Activated CD4-positive, alpha-beta T cell treated with anti-CD3 and anti-CD28 coated beads for 48 hours (primary cell): ENCODE measurements at regions not wholly inside any gene's neighbourhood (a gene's known extent, or its start where the extent isn't known, plus 50 kb on each side); places are given as distances from the start of the nearest gene placed in this dataset.

Source experiments
- DNase-seq: peaks from one replicate; pipeline ENCODE4 v3.0.0-alpha.2; 2020

GRCh38 chr7:121810831-121811672 is 61.9 kb upstream of the PTPRZ1 start:
- no peak for DNase-seq

DNA sequence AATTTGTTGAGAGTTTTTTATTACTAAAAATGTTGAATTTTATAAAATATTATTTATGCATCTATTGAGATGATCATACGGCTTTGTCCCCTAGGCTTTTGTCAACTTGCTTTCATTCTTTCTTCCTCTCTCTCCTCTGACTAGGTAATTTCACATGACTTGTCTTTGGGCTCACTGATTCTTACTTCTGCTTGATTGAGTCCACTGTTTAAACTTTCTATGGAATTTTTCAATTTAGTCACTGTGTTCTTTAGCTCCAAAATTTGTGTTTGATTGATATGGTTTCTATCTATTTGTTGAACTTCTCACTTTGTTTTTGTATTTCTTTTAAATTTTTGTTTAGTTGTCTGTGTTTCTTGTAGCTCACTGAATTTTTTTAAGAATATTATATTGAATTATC is 65.9 kb upstream of the PTPRZ1 start:
- no peak for DNase-seq

- DNase-seq: no peak
Measured at GRCh38 chr7:121803039-121803438, 69.9 kb upstream of the PTPRZ1 start.

- DNase-seq: no peak
Measured at GRCh38 chr7:121800916-121801675, 71.9 kb upstream of the PTPRZ1 start.

- no peak for DNase-seq
Measured at GRCh38 chr7:121798896-121799295, 74.1 kb upstream of the PTPRZ1 start.

DNA sequence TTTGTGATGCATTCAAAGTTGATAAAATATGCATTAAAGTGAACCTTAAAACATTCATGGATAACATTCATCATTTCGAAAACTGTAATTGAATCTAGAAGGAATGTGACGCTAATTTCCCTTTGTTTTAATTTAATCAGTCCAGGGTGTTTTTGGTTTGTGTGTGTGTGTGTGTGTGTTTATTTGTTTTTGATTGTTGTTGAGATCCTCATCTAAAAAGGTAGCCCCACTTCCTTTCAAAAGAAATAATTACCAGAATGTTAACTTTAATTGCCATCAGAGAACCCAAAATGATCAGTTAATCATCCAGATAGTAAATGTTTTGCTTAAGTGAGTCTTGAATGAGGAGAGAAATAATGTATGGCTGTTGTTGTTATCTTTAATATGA is 74.5 kb upstream of the PTPRZ1 start:
- DNase-seq: no peak

GRCh38 chr7:121797657-121798452 is 75.1 kb upstream of the PTPRZ1 start:
- no peak for DNase-seq

DNA sequence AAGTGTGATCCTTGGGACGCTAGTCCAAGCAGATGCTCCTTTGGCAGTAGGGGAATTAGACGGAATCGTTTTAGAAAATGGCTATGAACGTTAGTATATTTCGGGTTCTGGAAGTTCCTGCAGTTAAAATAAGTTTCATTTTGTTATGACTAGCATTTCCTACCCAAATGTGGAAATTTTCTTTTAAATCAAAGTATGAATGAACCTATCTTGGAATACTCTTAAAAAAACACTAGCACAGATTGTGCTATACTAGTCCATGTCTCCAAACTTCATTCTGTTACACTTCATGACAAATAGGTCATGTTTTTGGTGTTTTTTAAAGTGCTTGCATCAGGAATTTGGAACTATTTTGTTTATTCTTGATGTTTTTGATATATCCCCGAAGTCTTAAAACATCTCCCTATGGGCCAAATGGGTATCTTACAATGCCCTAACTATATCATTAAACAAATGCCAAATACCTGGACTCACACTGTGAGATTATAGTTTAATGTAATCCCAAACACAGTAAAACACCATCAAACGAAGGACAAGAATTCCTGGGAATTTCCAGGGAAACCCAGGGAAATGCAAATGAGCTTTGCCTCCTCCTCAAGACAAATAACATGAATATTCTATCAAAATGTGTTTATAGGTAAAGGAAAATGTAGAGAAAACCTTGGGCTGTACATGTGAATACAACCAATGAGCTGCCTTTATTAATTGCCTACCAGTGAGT is 75.9 kb upstream of the PTPRZ1 start:
- no peak for DNase-seq

DNA sequence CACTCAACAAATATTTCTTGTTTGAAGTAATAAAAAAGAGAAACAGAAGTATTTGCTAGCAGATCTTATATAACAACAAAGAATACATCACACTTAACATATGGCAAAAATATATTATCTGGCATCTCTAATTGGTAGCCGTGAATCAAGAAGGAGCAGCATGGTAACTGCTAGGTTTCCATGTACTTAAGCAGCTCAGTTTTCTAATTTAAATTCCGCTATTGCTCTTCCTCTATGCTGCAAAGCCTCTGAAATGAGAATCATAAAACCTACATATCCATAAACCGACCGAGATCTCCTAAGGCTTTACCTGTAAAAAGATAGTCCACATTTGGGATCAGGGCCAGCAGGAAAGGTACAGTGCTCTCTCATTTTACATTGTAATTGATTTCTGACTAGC is 76.6 kb upstream of the PTPRZ1 start:
- no peak for DNase-seq

GRCh38 chr7:121795736-121796135 is 77.2 kb upstream of the PTPRZ1 start:
- no peak for DNase-seq

DNA sequence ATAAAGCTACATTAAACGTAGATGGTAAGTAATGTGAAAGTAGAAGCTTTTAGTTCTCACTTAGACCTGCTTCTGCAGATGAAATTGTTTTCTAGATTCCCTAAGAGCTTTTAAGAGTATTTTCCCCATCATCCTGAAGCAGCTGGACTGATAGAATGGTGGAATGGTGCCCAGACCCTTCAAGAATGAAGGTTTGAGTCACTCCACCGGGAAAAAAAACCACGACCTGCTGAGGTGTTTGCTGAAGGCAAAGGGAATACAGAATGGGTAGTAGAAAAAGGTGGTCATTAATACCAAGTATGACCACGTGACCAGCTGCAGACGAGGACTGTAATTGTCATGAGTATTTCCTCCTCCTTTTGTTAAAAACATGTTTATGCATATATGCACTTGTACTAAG is 79.2 kb upstream of the PTPRZ1 start:
- DNase-seq: no peak

GRCh38 chr7:121777672-121778071 is 95.3 kb upstream of the PTPRZ1 start:
- DNase-seq: no peak

DNA sequence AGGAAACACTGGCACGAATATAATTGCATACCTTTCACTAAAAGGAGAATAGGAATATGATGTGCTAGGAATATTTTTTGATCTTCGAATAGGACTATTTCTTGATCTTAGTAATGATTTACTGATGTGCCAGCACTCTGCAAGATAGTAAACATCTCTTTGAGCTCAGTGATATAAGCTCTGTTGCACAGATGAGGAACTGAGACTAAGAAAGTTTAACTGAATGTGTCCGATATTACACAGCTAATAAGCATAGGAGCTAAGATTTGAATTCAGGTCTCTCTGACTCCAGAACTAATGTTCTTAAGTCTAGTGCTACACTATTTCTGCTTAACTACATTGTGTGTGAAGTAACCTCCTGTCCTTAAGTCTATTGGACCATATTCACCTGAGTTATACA is 98.4 kb upstream of the PTPRZ1 start:
- DNase-seq: no peak

DNA sequence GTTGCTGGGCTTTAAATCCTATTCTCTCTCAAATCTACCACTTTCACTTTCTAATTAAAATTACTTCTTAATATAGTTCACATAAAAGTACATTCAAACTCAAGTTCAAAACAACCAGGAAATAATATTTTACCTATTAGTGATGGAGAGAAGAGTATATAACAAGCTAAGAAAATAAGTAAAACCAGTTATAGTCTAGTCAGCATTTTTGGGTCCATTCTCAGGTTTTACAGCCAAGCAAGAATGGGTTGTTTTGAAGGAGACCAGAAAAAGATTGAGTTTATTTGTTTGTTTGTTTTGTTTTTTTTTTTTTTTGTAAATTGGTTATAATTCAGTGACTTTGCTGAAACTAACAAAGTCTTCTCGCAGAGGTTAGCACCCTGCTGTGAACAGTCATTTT is 106.3 kb upstream of the PTPRZ1 start:
- no peak for DNase-seq

- DNase-seq: no peak
Measured at GRCh38 chr7:121761399-121761798, 111.6 kb upstream of the PTPRZ1 start.

GRCh38 chr7:121755818-121756552 is 117.0 kb upstream of the PTPRZ1 start:
- no peak for DNase-seq

DNA sequence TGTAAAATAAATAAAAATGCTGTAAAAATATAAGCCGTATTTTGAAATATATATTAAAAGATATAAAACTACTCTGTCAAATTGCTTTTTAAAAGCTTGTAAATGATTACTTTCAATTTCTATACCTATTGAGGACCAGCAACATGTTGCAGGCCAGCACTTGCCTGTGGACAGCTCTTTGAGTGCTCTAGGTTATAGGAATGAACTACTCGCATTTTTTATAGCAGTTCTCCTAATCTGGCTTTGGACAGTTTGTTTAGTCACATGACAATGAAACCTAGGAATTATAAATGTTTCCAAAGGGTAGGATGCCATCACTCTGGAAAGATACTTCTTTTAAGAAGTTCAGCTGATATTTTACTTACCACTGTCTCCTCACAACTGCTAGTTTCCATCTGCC is 117.7 kb upstream of the PTPRZ1 start:
- DNase-seq: no peak

DNA sequence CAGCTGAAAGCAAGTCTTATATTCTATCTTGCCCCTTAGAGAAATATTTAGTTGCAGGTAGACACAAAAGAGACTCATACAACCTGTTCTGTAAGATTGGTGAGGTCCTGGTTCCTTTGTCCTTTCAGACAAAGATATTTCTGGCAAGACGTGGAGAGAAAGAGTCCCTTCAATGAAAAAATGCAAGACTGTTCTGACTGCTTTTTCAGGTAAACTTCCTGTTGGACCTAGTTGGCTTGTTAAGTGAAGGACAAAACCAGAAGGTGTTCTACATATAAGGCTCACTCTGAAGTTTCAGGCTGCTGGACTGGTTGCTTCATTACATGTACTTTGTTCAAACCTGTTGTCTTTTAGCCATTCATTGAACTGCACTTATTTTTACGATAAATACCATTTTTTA is 119.0 kb upstream of the PTPRZ1 start:
- DNase-seq: no peak

GRCh38 chr7:121752706-121753105 is 120.3 kb upstream of the PTPRZ1 start:
- no peak for DNase-seq

DNA sequence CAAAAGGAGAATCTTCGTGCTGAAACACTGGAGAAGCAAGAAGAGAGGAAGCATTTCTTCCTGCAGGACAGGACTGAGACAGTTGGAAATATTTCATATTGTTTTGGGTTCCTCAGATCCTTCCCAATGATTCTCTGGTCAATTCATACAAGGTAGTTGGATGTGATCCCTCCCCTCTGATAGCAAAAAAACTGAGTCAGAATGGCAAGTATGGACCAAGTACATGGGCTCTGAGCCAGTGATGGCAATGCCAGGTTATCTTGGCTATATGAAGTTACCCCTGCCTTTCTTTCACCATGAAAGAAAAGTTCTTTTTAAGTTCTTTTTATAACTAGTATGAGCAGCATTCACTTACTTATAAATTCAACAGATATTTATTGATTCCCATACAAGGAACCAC is 124.4 kb upstream of the PTPRZ1 start:
- DNase-seq: no peak

DNA sequence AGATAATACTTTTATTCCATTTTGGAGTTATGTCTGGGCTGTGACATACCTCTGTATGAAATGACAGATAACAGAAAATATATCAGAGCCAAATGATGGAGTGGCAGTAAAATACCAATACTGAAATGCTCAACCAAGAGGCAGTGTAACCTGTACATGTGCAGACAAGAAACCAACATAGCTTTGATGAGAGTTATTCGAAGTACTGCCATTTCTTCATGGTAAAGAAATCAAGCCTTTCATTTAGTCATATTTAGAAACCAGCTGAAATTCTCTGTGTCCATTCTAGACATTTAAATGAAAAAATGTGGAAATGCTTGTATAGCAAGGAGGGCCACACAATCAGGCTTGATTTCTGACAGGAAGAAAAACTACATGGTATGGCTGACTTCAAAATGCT is 127.1 kb upstream of the PTPRZ1 start:
- no peak for DNase-seq

- no peak for DNase-seq
Measured at GRCh38 chr7:121744877-121745276, 128.1 kb upstream of the PTPRZ1 start.
